IPS-18c (cell line): ENCODE measurements at regions not wholly inside any gene's neighbourhood (a gene's known extent, or its start where the extent isn't known, plus 50 kb on each side); places are given as distances from the start of the nearest gene placed in this dataset.
"Not testable (repeated sequence)": the region's sequence is repeated elsewhere in the genome, so short reads cannot be mapped to it uniquely, and the experiment has no call there.

ENCODE experiments used
- H3K4me3 ChIP-seq: 2 replicates; pipeline ENCODE4 v1.7.0; 2013; ENCODE audit warnings: low read depth, mild to moderate bottlenecking, low read length, moderate library complexity; ENCODE audit not compliant: insufficient read depth
- H3K9me3 ChIP-seq: one replicate; pipeline ENCODE4 v1.6.1; 2013; ENCODE audit warnings: mild to moderate bottlenecking, low read length, moderate library complexity; ENCODE audit not compliant: control insufficient read depth, insufficient read depth

DNA sequence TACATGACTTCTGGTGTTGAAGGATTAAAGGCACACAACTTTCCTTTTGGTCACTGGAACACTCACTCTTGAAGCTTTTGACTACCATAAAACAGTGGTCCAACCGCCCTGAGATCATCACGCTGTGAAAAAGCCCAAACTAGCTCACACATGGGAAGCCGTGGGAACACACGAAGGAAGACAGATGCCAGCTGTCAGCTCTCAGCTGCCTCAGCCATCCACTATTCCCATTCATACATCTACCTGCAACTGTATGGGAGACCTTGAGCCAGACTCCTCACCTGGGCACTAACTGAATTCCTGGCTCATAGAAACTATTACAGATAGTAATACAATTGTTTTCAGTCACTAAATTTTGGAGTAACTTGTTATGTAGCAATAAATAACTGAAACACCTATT, 246.1 kb downstream of the MSX2 start:
- H3K9me3 ChIP-seq: no peaks in the 10 kb centered on the region
- H3K4me3 ChIP-seq: no peak overlapping the region

DNA sequence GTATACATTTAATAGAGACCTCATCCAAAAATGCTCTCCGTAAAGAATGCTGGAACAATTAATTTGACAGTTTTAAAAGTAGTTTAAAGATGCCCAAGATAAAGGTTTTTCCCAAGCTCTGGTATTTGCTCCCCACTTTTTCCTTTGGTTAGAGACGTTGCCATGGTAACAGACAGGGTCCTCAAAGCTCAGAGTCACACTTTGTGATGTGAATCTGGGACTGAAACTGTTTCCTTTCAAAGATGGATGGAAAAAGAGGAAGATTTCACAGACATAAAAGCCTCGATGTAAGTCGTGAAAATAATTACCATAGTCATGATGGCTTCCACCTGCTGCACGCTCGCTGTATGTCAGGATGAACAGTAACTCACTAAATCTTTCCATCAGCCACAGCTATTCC, 229.5 kb downstream of the MSX2 start:
- H3K9me3 ChIP-seq: no peaks in the 10 kb centered on the region
- no peak overlapping the region for H3K4me3 ChIP-seq

DNA sequence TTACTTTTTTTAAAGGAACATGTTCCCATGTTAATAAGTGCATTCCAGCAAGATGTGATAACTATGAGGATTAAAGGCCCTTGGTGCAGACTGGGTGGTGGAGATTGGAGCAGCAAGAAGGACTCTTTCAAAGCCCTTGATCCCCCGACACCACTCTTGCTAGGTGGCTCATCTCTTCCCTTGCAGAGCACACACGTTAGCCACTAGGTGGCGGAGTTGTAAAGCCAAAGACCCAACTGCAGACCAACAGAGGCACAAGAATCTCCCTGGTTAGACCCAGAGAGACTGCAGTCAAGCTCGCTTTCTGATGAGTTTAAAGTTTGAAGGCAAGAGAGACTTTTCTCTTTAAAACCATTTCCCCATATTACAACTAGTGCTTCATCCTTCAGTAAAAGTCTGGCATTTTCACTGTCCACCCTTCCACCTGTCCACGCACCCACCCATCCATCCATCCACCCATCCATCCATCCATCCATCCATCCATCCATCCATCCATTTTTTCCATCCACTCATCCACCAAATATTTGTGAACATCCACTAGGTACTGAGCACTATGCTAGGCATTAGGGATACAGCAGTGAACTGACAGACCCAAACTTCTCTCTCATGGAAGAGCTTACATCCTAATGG, 226.9 kb downstream of the MSX2 start:
- H3K4me3 ChIP-seq: no peak overlapping the region
- no peaks in the 10 kb centered on the region for H3K9me3 ChIP-seq

DNA sequence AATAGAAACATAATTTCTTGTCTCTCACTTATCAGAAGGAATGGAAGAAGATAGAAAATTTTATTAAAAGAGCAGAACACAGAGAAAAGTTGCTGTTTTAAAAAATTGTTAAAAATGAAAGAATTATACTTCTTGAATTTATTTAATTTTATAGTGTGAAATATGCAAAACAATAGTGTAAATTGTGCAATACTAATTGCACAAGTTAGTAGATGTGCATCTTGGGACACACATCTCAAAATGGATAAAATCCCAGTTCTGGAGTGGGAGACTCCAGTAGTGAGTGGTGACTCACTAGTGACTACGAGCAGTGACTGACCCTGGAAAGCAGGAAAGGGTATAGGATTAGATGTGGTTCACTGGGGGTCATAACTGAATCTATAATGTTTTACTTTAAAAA, 223.2 kb downstream of the MSX2 start:
- Histone ChIP-seq H3K9me3 (no peaks in the 10 kb centered on the region), H3K4me3 (no peak overlapping the region)

DNA sequence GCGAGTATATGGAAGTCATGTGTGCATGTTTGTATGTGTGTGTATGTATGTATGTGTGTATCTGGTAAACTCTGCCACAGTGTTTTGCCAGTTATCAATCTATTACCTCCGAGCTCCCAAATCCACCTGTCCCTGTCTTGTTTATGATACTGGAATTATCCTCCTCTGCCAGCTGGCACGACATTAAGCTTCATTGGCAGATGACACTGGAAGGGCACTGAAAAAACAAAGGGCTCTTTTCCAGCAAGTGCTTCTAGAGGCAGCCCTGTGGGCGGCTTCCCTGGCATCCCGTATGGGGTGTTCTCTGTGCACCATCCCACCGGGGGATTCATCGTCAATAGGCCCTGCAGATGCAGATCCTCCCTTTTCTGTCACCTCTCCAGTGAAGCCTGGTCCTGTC, 221.5 kb downstream of the MSX2 start:
- Histone ChIP-seq H3K9me3 (no peaks in the 10 kb centered on the region), H3K4me3 (no peak overlapping the region)

DNA sequence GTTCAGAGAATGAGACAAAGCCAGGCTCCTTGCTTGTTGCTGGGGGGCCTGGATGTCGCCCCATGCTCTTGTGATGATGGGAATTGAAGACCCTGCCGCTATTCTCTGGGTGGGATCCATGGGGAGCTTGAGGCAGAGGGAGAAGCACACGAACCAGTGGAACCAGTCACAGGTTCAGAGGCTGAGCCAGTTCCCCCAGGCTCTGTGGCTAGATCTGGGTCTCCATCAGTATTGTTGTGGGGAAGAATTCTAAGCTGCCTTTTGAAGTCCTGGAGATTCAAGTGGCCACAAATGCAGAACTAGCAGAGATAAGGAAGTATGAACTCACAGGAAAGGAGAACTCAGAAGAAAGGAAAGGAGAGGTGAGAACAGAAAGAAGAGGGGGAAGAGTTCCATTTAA, 219.4 kb downstream of the MSX2 start:
- H3K4me3 ChIP-seq: no peak overlapping the region

DNA sequence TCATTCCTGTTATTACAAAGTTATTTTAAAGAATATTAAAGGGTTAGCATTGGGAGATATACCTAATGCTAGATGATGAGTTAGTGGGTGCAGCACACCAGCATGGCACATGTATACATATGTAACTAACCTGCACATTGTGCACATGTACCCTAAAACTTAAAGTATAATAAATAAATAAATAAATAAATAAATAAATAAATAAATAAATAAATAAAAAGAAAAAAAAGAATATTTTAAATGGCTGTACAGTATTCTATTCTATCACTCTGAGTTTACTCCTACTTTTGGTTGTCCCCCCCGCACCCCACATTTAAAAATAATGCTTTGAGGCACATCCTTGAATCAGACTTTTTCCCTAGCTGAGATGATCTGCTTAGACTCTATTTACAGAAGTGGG, 218.6 kb downstream of the MSX2 start:
- not testable (repeated sequence) for H3K9me3 ChIP-seq, H3K4me3 ChIP-seq

More for the DNA sequence above, 219.4 kb downstream of the MSX2 start:
- no peaks in the 10 kb centered on the region for H3K9me3 ChIP-seq

DNA sequence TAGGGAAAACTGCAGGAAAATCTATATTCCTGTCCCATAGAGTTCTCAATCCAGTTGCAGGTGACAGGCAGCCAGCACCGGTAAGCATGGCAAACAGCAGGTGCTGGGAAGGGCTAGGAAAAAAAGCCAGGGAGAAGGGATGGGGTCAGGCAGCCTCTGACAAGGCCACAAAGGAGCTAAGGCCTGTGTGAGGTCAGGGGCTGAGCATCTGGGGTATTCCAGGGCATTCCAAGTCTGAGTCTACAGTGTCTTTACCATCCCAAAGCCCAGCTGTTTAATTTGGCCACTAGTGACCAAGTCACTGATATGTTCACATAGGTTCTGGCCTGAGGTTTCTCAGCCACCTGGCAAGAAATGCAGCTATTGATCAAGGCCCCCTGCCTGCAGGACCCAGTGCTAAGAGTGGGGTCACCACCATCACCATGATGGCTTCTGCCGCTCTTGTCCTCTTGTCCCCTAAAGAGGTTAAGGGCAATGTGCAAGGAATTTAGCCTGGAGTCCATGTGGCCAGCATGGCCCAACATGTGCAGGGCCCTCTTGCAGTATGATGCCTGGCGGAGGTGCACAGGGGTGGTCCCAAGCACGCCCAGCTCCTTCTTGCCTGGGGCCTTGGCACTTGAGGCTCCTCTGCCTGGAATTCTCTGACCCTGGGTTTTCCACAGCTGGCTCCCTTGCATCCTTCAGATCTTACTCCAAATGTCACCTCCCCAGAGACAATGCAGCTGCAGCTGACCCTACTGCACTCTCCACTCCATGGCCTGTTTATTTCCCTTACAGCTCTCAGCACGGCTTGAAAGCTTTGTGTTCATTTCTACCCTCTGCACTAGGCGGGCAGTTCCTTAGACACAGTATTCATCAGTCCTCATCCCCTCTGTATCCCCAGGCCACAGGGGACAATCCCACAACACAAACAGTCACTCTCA, 213.1 kb downstream of the MSX2 start:
- H3K4me3 ChIP-seq: no peak overlapping the region
- no peaks in the 10 kb centered on the region for H3K9me3 ChIP-seq

DNA sequence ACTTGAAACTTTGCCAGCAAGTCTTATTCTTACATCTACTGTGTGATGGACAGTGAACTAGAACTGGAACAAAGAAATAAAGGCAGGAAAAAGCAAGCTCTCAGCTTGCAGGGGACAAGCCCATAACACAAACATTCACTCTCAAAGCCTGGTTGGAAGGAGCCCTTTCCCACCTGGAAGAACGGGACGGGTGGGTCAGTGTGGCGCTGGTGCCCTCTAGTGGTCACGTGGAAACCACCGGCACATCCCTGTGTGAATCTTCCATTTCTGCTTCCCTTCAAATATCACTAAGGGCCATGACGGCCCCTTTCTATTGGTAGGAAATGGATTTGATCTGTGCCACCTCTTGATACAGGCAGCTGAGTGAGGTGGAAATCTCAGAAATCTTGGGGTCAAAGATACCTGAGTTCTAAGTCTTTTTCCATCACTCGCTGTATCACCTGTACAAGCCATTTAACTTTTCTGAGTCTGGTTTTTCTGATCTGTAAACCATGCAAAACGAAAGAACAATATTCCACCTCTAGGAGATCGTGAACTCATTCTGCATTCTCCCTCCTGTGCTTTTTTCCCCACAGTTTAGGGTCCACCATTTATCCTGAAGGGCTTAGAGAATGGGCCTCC, 211.6 kb downstream of the MSX2 start:
- no peak overlapping the region for H3K4me3 ChIP-seq
- no peaks in the 10 kb centered on the region for H3K9me3 ChIP-seq

DNA sequence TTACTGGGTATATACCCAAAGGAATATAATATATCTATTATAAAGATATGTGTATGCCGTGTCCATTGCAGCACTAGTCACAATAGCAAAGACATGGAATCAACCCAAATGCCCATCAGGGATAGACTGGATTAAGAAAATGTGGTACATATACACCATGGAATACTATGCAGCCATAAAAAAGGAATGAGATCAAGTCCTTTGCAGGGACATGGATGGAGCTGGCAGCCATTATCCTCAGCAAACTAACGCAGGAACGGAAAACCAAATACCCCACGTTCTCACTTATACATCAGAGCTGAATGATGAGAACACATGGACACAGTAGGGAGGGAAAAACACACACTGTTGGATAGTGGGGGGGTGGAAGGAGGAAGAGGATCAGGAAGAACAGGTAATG, 206.7 kb downstream of the MSX2 start:
- not testable (repeated sequence) for H3K4me3 ChIP-seq, H3K9me3 ChIP-seq

DNA sequence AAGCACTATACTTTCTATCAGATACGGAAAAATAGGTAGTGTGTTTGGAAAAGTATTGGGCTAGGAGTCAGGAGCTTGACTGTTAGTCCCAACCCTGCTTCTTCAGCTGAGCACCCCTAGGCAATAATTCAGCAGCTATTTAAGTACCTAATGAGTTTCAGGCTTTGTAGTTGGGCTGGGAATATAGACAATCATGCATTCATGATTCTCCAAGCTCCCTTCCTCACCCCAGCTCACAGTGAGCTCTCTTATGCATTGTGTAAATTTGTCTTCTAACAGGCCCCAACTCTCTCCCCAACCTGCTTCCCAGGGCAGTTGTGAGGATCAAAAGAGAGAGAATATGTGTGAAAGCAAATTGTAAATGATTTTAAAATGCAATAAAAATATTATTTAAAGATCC, 201.2 kb downstream of the MSX2 start:
- Histone ChIP-seq H3K4me3 (no peak overlapping the region), H3K9me3 (peaks cover 2% of the 10 kb centered on the region)

DNA sequence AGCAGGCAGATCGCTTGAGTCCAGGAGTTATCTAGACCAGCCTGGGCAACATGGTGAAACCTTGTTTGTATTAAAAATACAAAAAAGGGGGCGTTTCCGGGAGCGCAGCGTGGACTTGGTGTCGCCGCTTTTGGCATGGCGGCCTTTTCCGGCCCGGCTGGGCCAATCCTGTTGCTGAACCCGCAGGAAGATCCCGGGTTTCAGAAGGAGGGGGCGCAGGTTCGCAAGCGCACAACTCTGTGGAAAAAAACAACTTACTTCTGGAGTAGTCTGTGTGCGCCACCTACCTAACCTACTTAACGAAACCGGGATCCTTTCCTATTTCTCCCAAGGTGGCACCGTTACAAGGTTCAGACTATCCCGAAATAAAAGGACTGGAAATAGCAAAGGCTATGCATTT, 198.6 kb downstream of the MSX2 start:
- H3K4me3 ChIP-seq: no peak overlapping the region
- no peaks in the 10 kb centered on the region for H3K9me3 ChIP-seq

DNA sequence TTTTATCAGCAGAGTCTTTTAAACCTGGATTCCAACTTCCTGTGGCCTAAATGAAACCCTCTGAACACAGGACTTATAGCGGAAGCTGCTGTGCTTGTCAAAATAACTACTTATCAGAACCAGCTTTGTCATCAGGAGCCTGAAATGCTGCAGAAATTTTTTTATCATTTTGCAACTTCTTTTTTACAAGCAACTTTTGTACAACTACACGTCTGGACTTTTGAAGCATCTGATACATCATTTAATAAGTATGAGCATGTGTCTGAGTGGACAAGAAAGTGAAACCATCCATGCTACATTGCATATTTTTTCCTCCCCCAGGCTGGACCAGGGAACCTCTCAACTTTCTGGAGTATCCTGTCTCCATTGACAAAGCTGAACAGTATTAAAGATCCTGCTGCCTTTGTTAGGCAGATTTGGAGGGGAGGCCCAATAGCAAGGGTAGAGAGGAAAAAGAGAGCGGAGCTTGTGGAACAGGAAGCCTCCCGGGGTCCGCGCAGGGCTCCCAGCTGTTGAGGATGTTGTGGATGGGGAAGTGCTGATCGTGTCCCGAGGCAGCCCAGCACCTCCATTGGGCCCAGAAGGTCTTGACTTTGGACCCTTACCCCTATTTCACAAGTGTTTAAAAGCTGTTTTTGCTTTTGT, 196.6 kb downstream of the MSX2 start:
- Histone ChIP-seq H3K4me3 (no peak overlapping the region), H3K9me3 (no peaks in the 10 kb centered on the region)

DNA sequence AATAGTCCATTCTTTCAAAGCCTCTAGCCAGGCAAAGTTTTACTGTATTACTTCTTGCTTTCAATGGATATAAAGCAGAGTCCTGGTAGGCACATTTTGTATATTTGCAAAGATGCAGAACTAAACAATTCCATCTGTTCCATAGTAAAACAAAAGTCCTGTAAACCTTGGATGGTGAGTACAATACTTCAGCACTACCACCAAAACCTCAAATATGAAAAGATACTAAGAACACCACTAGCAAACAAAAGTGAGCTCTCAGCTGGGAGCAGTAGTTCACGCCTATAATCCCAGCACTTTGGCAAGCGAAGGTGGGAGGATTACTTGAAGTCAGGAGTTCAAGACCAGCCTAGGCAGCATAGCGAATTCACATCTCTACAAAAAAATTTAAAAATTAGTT, 195.0 kb downstream of the MSX2 start:
- no peak overlapping the region for H3K4me3 ChIP-seq
- H3K9me3 ChIP-seq: no peaks in the 10 kb centered on the region

DNA sequence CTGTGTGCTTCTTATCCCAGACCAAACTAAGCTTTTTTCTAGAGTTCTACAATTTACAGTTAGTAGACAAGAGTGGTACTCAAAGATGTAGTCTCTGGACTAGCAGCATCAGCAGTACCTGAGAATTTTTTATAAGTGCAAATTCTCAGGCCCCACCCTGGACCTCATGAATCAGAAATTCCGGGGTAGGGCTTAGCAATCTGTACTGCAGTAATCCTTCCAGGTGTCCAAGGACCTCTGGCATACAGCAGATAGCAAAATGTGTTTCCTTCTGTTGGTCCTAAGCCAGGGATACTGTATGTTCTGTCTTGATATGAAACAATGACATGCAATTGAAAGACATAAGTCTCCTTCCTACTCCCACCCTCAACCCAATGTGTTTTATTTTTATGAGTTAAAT, 194.3 kb downstream of the MSX2 start:
- H3K4me3 ChIP-seq: no peak overlapping the region
- H3K9me3 ChIP-seq: no peaks in the 10 kb centered on the region

DNA sequence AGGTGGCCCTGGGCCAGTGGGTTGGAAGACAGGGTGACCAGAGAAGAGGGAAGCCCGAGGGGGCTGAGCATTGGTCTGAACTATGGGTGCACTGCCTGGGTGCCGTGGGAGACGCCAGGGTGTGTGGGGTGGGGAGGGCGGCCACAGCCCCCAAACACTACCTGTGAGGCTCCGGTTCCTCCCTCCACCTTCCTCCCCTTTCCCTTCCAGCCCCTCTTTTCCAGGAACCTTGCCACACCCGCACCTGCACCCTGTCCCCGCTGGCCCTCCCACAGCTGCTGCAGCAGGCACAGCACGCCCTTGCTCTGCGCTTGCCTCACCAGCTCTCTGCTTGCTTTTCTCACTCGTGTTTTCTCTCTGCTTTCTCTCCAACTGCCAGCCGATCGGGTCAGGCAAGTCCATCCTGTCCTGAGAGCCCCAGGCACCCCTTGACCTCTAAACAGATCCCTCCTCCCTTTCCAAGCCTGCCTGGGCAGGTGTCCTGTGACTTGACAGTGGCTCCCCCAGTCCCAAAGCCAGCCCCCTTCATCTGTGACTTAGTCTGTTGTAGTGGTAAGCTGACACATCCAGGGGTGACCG, 193.7 kb downstream of the MSX2 start:
- H3K4me3 ChIP-seq: no peak overlapping the region
- H3K9me3 ChIP-seq: no peaks in the 10 kb centered on the region

DNA sequence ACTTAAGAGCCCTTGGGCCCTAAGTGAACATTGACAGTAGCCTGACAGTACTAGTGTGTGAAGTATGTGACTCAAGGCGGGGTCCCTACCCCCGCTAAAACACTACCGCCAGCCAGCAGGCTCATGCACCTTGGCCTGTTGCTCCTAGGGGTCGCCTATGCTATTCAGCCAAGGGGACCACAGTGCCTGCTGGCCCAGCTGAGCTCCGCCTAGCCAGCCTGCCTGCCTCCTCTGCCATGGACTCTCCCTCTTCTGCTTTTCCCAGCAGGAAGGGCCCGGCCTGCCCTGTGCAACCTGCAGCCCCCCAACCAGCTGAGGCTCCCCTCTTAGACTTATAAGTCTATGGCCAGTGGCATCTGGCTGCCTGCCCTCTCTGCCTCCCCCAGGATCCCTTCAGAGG, 193.1 kb downstream of the MSX2 start:
- H3K4me3 ChIP-seq, H3K9me3 ChIP-seq: not testable (repeated sequence)
